IMR-90 (cell line): ENCODE measurements at regions not wholly inside any gene's neighbourhood (a gene's known extent, or its start where the extent isn't known, plus 50 kb on each side); places are given as distances from the start of the nearest gene placed in this dataset.

Experiments
- ATAC-seq: fragments of 200-7000 bp; cut with Tn5 transposase; 2 replicates; pipeline ENCODE4 v1.9.1; 2020; ENCODE audit warnings: low read depth, mild to moderate bottlenecking, moderate library complexity
- BruUV-seq: library from RNA; stranded (reverse); fragments of 400-500 nt; replicated peaks from 2 replicates; lab custom pipeline; 2021; lab: Mats Ljungman, UMichigan
- CTCF ChIA-PET: fragments of 300-600 bp; formaldehyde crosslinking; extraction: SDS; loops from one replicate; lab custom pipeline; 2021; ENCODE audit warnings: antibody characterized with exemption; lab: Yijun Ruan, JAX
- POLR2A ChIA-PET: fragments of 300-600 bp; sonication (Branson Sonifier 250); formaldehyde crosslinking; loops from one replicate; lab custom pipeline; 2022; ENCODE audit warnings: antibody characterized with exemption; ENCODE audit not compliant: unreplicated experiment; lab: Charles Lee
- DNase-seq: peaks from one replicate; pipeline ENCODE4 v3.0.0; 2013
- H2AFZ ChIP-seq: replicated peaks from 2 replicates; pipeline ENCODE3; 2013; ENCODE audit warnings: low read length, mild to moderate bottlenecking; ENCODE audit not compliant: poor library complexity
- H2AK5ac ChIP-seq: 2 replicates; pipeline ENCODE4 v1.6.1; 2013; ENCODE audit warnings: low read depth, low read length, inconsistent platforms
- H2AK9ac ChIP-seq: replicated peaks from 2 replicates; pipeline ENCODE3; 2013; ENCODE audit warnings: mild to moderate bottlenecking, low read depth, low read length, moderate library complexity; ENCODE audit not compliant: poor library complexity
- H2BK120ac ChIP-seq: 2 replicates; pipeline ENCODE4 v1.6.1; 2013; ENCODE audit warnings: low read depth, low read length, inconsistent platforms
- H2BK15ac ChIP-seq: 3 replicates; pipeline ENCODE4 v1.6.1; 2013; ENCODE audit warnings: low read depth, low read length, inconsistent platforms
- H2BK20ac ChIP-seq: 2 replicates; pipeline ENCODE4 v1.6.1; 2013; ENCODE audit warnings: low read depth, mild to moderate bottlenecking, inconsistent platforms, low read length, moderate library complexity
- H2BK5ac ChIP-seq: 2 replicates; pipeline ENCODE4 v1.6.1; 2013; ENCODE audit warnings: mild to moderate bottlenecking, low read depth, low read length, inconsistent platforms; ENCODE audit not compliant: poor library complexity, severe bottlenecking
- H3K14ac ChIP-seq: replicated peaks from 2 replicates; pipeline ENCODE4 v1.6.1; 2013; ENCODE audit warnings: low read depth, low read length, inconsistent platforms
- H3K18ac ChIP-seq: 2 replicates; pipeline ENCODE4 v1.6.1; 2013; ENCODE audit warnings: low read depth, low read length, control low read depth
- H3K23ac ChIP-seq: 2 replicates; pipeline ENCODE4 v1.6.1; 2013; ENCODE audit warnings: low read depth, low read length, inconsistent platforms
- H3K27ac ChIP-seq: 2 replicates; pipeline ENCODE4 v1.5.1; 2013; ENCODE audit warnings: mild to moderate bottlenecking, control low read depth, low read length; ENCODE audit not compliant: insufficient read depth
- H3K27me3 ChIP-seq: 2 replicates; pipeline ENCODE4 v1.6.1; 2013; ENCODE audit warnings: low read length; ENCODE audit not compliant: control insufficient read depth, insufficient read depth
- H3K36me3 ChIP-seq: 2 replicates; pipeline ENCODE4 v1.6.1; 2013; ENCODE audit warnings: low read length, mixed read lengths; ENCODE audit not compliant: control insufficient read depth, insufficient read depth
- H3K4ac ChIP-seq: 2 replicates; pipeline ENCODE4 v1.6.1; 2013; ENCODE audit warnings: low read depth, low read length, inconsistent platforms
- H3K4me1 ChIP-seq: 2 replicates; pipeline ENCODE4 v1.6.1; 2013; ENCODE audit warnings: low read length, mixed read lengths; ENCODE audit not compliant: control insufficient read depth, insufficient read depth
- H3K4me2 ChIP-seq: 2 replicates; pipeline ENCODE4 v1.6.1; 2013; ENCODE audit warnings: low read depth, mild to moderate bottlenecking, control low read depth, low read length, moderate library complexity
- H3K4me3 ChIP-seq: 2 replicates; pipeline ENCODE4 v1.5.1; 2013; ENCODE audit warnings: low read depth, mild to moderate bottlenecking, control low read depth, low read length, moderate library complexity; ENCODE audit not compliant: insufficient read depth
- H3K56ac ChIP-seq: 2 replicates; pipeline ENCODE4 v1.6.1; 2013; ENCODE audit warnings: low read length, inconsistent platforms; ENCODE audit not compliant: insufficient read depth; ENCODE audit errors: extremely low read depth
- H3K79me1 ChIP-seq, 2 experiments: 2 replicates each; pipeline ENCODE4 v1.6.1; 2013; ENCODE audit warnings: low read length in 2 of 2, inconsistent platforms in 1 of 2, low read depth in 1 of 2
- H3K9ac ChIP-seq: 2 replicates; pipeline ENCODE4 v1.6.1; 2013; ENCODE audit warnings: low read depth, low read length, control low read depth
- H3K9me1 ChIP-seq: 2 replicates; pipeline ENCODE4 v1.6.1; 2013; ENCODE audit warnings: low read length, inconsistent platforms; ENCODE audit not compliant: insufficient read depth
- H3K9me3 ChIP-seq: 2 replicates; pipeline ENCODE4 v1.6.1; 2013; ENCODE audit warnings: low read length; ENCODE audit not compliant: control insufficient read depth, insufficient read depth
- H4K20me1 ChIP-seq: 2 replicates; pipeline ENCODE4 v1.6.1; 2013; ENCODE audit warnings: low read length, inconsistent platforms; ENCODE audit not compliant: insufficient read depth
- H4K5ac ChIP-seq: 2 replicates; pipeline ENCODE4 v1.6.1; 2013; ENCODE audit warnings: mild to moderate bottlenecking, low read depth, low read length, control low read depth
- H4K8ac ChIP-seq, 2 experiments: 2 replicates each; pipeline ENCODE4 v1.6.1; 2013; ENCODE audit warnings: low read depth in 2 of 2, low read length in 2 of 2, control low read depth in 1 of 2, inconsistent platforms in 1 of 2
- H4K91ac ChIP-seq: 2 replicates; pipeline ENCODE4 v1.6.1; 2013; ENCODE audit warnings: low read depth, low read length, inconsistent platforms; ENCODE audit not compliant: insufficient read depth
- CEBPB ChIP-seq: IDR thresholded peaks from 2 replicates; pipeline ENCODE4 v1.6.1; 2012; ENCODE audit warnings: low read depth, low read length, improper control_type of control experiment
- MAZ ChIP-seq: IDR thresholded peaks from 2 replicates; pipeline ENCODE4 v1.6.1; 2012; ENCODE audit warnings: low read depth, mild to moderate bottlenecking, low read length, improper control_type of control experiment, moderate library complexity, borderline replicate concordance
- NFE2L2 ChIP-seq: fragments of 150-350 bp; IDR thresholded peaks from 2 replicates; pipeline ENCODE4 v1.6.1; 2016; ENCODE audit warnings: low read depth, mild to moderate bottlenecking, low read length
- WGBS, 2 experiments: methylation state at CpG; one replicate each; pipeline versions ENCODE4 v1.1.5 to v1.1.7; 2013; ENCODE audit warnings: missing lambda C conversion rate in 2 of 2; ENCODE audit not compliant: insufficient read length in 1 of 2; ENCODE audit errors: extremely low coverage in 2 of 2; 5-methylcytosine and 5-hydroxymethylcytosine counted together
- dilution Hi-C: fragments of 300-500 bp; cut with HindIII; formaldehyde crosslinking; loops from one replicate; pipeline ENCODE4 v1.14.3; 2018; ENCODE audit warnings: low sequenced_read_pairs; ENCODE audit not compliant: unreplicated experiment
- in situ Hi-C: fragments of 300-500 bp; cut with MboI; formaldehyde crosslinking; loops from 3 replicates; pipeline ENCODE4 v1.14.3; 2019; ENCODE audit warnings: low sequenced_read_pairs, inconsistent platforms, mixed read lengths
- intact Hi-C: fragments of 100-400 bp; cut with micrococcal nuclease; formaldehyde crosslinking; loops from 2 replicates; pipeline ENCODE4 v1.10.0; 2022

DNA sequence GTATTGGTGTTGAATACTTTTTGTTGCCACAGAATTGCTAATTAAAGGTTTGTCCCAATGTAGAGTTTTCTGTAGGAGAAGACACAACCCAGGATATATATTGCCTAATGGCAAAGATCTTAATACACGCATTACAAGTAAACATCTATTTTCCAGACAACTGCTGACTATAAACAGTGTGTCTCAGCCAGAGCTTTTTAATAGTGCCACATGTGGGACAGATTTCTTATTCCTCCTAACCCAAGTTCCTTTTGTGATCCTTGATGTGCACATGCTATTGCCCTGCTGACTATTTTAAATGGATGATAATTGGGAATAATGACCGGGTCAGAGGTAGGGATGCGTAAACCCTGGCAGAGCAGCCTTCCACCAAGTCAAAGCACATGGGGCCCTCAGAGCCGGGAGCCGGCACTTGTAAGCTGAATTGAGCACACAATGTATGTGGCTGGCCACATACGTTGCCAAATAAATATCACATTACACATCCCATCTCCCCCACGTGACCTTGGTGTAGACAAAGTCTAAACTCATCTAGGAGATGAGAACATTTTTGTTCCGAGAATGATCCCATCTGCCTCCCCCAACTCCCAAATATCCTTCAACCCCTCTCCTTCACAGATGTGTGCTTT is 209.8 kb upstream of the NFIA start:
- intact Hi-C loops, result no loop called here
- Histone ChIP-seq H4K20me1 (no peaks in the 10 kb centered on the region), H3K36me3 (no peaks in the 10 kb centered on the region), H2BK20ac (no peak overlapping the region), H3K9me3 (no peaks in the 10 kb centered on the region), H3K18ac (no peak overlapping the region), H3K56ac (no peak overlapping the region), H2BK120ac (no peak overlapping the region), H3K23ac (no peak overlapping the region), H3K79me1 (no peaks in the 10 kb centered on the region), H3K9ac (no peak overlapping the region), H3K4me3 (no peak overlapping the region), H4K5ac (no peak overlapping the region), H2AK9ac (no peak overlapping the region), H3K27ac (no peak overlapping the region), H4K91ac (no peak overlapping the region), H3K4ac (no peak overlapping the region), H2BK15ac (no peak overlapping the region), H3K27me3 (no peaks in the 10 kb centered on the region), H3K4me1 (no peaks in the 10 kb centered on the region), H3K9me1 (no peaks in the 10 kb centered on the region), H2AK5ac (no peak overlapping the region), H4K8ac (no peak overlapping the region), H3K4me2 (no peak overlapping the region), H2BK5ac (no peak overlapping the region), H3K14ac (no peak overlapping the region), H2AFZ (no peak overlapping the region)
- POLR2A ChIA-PET, result interaction anchor here (0.6 kb wide), 1 partner anchor 219 kb away, joined by 3 read pairs; no protein-coding TSS in a partner anchor
- ATAC-seq (no peak), DNase-seq (no peak)
- CTCF ChIA-PET, result no interaction called here
- no CpG with 5 or more reads among the region's 8 CpGs for WGBS, 2 experiments
- dilution Hi-C loops, result no loop called here
- in situ Hi-C loops, result loop anchor here (25.0 kb wide), 1 partner anchor 990 kb away; no protein-coding TSS in a partner anchor
- TF ChIP-seq MAZ (no peak), CEBPB (no peak), NFE2L2 (no peak)
- no TSS peak for BruUV-seq
